ENCODE measurements at regions not wholly inside any gene's neighbourhood (a gene's known extent, or its start where the extent isn't known, plus 50 kb on each side); places are given as distances from the start of the nearest gene placed in this dataset.

GRCh38 chr14:51566831-51567582 lies 84.7 kb upstream of the FRMD6 start:
- Histone ChIP-seq H3K4me3 (ENCODE audit: low read depth, low read length) (no peak overlapping the region), H3K9me3 (ENCODE audit: severe bottlenecking) (no peaks in the 10 kb centered on the region), H3K36me3 (no peaks in the 10 kb centered on the region), H3K27me3 (ENCODE audit: insufficient read depth, low read depth, severe bottlenecking) (no peaks in the 10 kb centered on the region), H3K27ac (no peak overlapping the region)
- no peak for DNase-seq
- TF ChIP-seq, protein P1, sequence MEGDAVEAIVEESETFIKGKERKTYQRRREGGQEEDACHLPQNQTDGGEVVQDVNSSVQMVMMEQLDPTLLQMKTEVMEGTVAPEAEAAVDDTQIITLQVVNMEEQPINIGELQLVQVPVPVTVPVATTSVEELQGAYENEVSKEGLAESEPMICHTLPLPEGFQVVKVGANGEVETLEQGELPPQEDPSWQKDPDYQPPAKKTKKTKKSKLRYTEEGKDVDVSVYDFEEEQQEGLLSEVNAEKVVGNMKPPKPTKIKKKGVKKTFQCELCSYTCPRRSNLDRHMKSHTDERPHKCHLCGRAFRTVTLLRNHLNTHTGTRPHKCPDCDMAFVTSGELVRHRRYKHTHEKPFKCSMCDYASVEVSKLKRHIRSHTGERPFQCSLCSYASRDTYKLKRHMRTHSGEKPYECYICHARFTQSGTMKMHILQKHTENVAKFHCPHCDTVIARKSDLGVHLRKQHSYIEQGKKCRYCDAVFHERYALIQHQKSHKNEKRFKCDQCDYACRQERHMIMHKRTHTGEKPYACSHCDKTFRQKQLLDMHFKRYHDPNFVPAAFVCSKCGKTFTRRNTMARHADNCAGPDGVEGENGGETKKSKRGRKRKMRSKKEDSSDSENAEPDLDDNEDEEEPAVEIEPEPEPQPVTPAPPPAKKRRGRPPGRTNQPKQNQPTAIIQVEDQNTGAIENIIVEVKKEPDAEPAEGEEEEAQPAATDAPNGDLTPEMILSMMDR (IDR thresholded peaks at IDR 0.05; ENCODE audit: low read depth, low read length): no peak

GRCh38 chr14:51568366-51568765 lies 83.3 kb upstream of the FRMD6 start:
- TF ChIP-seq, protein P1 (IDR thresholded peaks at IDR 0.05; ENCODE audit: low read depth, low read length): no peak

DNA sequence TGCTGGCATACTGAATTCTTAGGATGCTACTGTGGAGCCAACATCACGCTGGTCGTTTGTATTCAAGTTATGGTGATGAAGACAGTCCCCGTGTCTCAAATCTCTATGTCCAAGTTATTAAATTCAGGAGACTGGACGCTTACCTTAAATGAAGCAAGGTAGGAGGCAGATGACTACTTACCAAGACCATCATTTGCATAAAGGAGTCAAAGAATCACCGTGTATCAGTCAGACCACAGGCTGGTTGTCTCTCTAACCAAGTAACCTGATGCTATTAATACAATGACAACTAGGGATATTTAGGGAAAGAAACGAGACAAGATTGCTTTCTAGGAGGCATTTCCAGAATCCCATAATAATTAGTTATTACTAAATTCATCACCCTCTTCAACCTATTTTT lies 78.1 kb upstream of the FRMD6 start:
- H3K27me3 ChIP-seq (ENCODE audit: insufficient read depth, low read depth, severe bottlenecking): no peaks in the 10 kb centered on the region
- no peak for DNase-seq
- TF ChIP-seq, protein P1 (IDR thresholded peaks at IDR 0.05; ENCODE audit: low read depth, low read length): no peak
- H3K4me3 ChIP-seq (ENCODE audit: low read depth, low read length): no peak overlapping the region
- no peak overlapping the region for H3K27ac ChIP-seq
- no peaks in the 10 kb centered on the region for H3K9me3 ChIP-seq (ENCODE audit: severe bottlenecking)
- H3K36me3 ChIP-seq: no peaks in the 10 kb centered on the region

More at GRCh38 chr14:51568366-51568765, 83.3 kb upstream of the FRMD6 start:
- Histone ChIP-seq H3K27ac (no peak overlapping the region), H3K4me3 (ENCODE audit: low read depth, low read length) (no peak overlapping the region), H3K36me3 (no peaks in the 10 kb centered on the region), H3K27me3 (ENCODE audit: insufficient read depth, low read depth, severe bottlenecking) (no peaks in the 10 kb centered on the region), H3K9me3 (ENCODE audit: severe bottlenecking) (no peaks in the 10 kb centered on the region)
- no peak for DNase-seq

DNA sequence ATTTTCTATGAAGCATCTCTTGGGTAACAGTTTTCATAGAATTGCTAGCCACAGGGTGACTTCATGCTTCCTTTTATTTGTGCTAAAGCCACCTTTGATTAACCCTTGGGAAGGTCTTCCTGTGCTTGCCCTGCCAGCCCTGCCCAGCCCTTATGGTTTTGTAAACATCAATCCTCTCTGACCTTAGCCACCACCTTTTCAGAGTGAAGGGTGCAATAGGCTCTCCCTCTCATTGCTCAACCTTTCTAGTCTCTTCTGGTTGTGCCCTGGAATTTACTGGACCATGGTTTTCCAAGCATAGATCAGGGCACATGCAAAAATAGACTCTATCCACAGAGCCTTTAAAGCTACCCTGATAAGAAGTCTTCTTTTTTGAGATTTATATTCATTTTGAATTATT lies 77.7 kb upstream of the FRMD6 start:
- Histone ChIP-seq H3K27me3 (ENCODE audit: insufficient read depth, low read depth, severe bottlenecking) (no peaks in the 10 kb centered on the region), H3K27ac (no peak overlapping the region), H3K9me3 (ENCODE audit: severe bottlenecking) (no peaks in the 10 kb centered on the region), H3K36me3 (no peaks in the 10 kb centered on the region), H3K4me3 (ENCODE audit: low read depth, low read length) (no peak overlapping the region)
- TF ChIP-seq, protein P1 (IDR thresholded peaks at IDR 0.05; ENCODE audit: low read depth, low read length): no peak
- no peak for DNase-seq

DNA sequence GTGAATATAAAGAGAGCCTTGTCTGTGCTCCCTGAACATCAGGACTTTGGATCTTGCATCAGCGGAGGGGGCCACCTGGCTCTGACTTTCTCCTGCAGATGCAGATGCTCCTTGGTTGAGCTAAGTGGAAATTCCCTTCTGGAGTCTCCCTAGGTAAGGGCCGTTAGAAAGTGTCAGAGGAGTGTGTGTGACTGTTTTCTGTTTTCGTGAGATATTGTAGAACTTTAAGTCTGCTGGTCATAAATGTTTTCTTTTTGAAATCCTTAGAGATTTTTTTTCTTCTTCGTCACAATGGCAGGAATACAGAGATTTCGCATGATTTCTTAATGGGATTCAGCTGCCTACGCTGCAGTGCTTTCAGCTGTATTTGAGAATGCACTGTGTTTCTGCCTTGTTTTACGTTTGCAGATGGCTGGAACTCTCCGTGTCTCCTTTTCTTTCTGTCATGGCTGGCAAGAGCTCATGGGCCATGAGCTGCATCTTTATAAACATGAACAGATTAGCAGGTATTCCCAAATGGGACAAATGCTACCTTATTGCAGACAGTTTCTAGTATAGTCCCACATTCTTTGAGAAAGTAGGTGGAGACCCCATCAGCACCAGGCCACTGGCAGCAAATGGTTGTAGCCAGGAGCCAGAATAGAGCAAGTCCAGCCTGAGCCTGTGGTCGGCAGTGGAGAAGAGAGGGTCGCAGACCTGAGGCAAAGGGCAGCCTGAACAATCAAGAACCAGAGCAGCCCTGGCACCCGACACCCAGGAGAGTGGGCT lies 76.2 kb upstream of the FRMD6 start:
- H3K27me3 ChIP-seq (ENCODE audit: insufficient read depth, low read depth, severe bottlenecking): no peaks in the 10 kb centered on the region
- TF ChIP-seq, protein P1 (IDR thresholded peaks at IDR 0.05; ENCODE audit: low read depth, low read length): no peak
- no peak for DNase-seq
- H3K9me3 ChIP-seq (ENCODE audit: severe bottlenecking): no peaks in the 10 kb centered on the region
- H3K27ac ChIP-seq: no peak overlapping the region
- no peaks in the 10 kb centered on the region for H3K36me3 ChIP-seq
- no peak overlapping the region for H3K4me3 ChIP-seq (ENCODE audit: low read depth, low read length)
